Mesendoderm (in vitro differentiated cells): ENCODE measurements at regions not wholly inside any gene's neighbourhood (a gene's known extent, or its start where the extent isn't known, plus 50 kb on each side); places are given as distances from the start of the nearest gene placed in this dataset.
"Not testable (repeated sequence)": the region's sequence is repeated elsewhere in the genome, so short reads cannot be mapped to it uniquely, and the experiment has no call there.

Experiments
- DNase-seq: peaks from one replicate; pipeline ENCODE4 v3.0.0; 2013
- H2AK5ac ChIP-seq: 2 replicates; pipeline ENCODE4 v1.6.1; 2013; ENCODE audit warnings: low read length, inconsistent platforms
- H2BK120ac ChIP-seq: 2 replicates; pipeline ENCODE4 v1.6.1; 2013; ENCODE audit warnings: low read depth, mild to moderate bottlenecking, low read length, moderate library complexity, mixed read lengths
- H2BK15ac ChIP-seq: replicated peaks from 2 replicates; pipeline ENCODE4 v1.6.1; 2013; ENCODE audit warnings: low read depth, mild to moderate bottlenecking, moderate library complexity
- H2BK5ac ChIP-seq: 2 replicates; pipeline ENCODE4 v1.6.1; 2013; ENCODE audit warnings: low read length, inconsistent platforms
- H3K18ac ChIP-seq: 2 replicates; pipeline ENCODE4 v1.6.1; 2013; ENCODE audit warnings: mild to moderate bottlenecking, low read length, mixed read lengths
- H3K23ac ChIP-seq: one replicate; pipeline ENCODE4 v1.6.1; 2013; ENCODE audit warnings: low read length
- H3K27ac ChIP-seq: 2 replicates; pipeline ENCODE4 v1.5.1; 2013; ENCODE audit warnings: low read depth, mild to moderate bottlenecking, inconsistent platforms, low read length, moderate library complexity
- H3K27me3 ChIP-seq: 2 replicates; pipeline ENCODE4 v1.6.1; 2013; ENCODE audit warnings: low read length, control low read depth, mild to moderate bottlenecking, inconsistent platforms; ENCODE audit not compliant: insufficient read depth, poor library complexity
- H3K36me3 ChIP-seq: 2 replicates; pipeline ENCODE4 v1.6.1; 2013; ENCODE audit warnings: low read length, inconsistent platforms; ENCODE audit not compliant: control insufficient read depth, insufficient read depth
- H3K4ac ChIP-seq: one replicate; pipeline ENCODE4 v1.6.1; 2013; ENCODE audit warnings: low read depth, mild to moderate bottlenecking, low read length, moderate library complexity
- H3K4me1 ChIP-seq: 2 replicates; pipeline ENCODE4 v1.6.1; 2013; ENCODE audit warnings: low read depth, low read length, inconsistent platforms; ENCODE audit not compliant: control insufficient read depth
- H3K4me2 ChIP-seq: 2 replicates; pipeline ENCODE4 v1.6.1; 2013; ENCODE audit warnings: low read length
- H3K4me3 ChIP-seq: 2 replicates; pipeline ENCODE4 v1.5.1; 2013; ENCODE audit warnings: mild to moderate bottlenecking, low read length
- H3K56ac ChIP-seq: one replicate; pipeline ENCODE4 v1.6.1; 2013; ENCODE audit warnings: low read length
- H3K79me1 ChIP-seq: 2 replicates; pipeline ENCODE4 v1.6.1; 2013; ENCODE audit warnings: low read length, inconsistent platforms
- H3K79me2 ChIP-seq: 2 replicates; pipeline ENCODE4 v1.6.1; 2013; ENCODE audit warnings: mild to moderate bottlenecking, low read length; ENCODE audit not compliant: control insufficient read depth, insufficient read depth
- H3K9ac ChIP-seq: 2 replicates; pipeline ENCODE4 v1.6.1; 2013; ENCODE audit warnings: low read length, inconsistent platforms
- H4K5ac ChIP-seq: one replicate; pipeline ENCODE4 v1.6.1; 2013; ENCODE audit warnings: low read length
- H4K8ac ChIP-seq: one replicate; pipeline ENCODE4 v1.6.1; 2013; ENCODE audit warnings: low read depth, mild to moderate bottlenecking, control low read depth, low read length, moderate library complexity
- WGBS: extraction: QIAGEN DNeasy Blood & Tissue Kit; methylation state at CpG from one replicate; pipeline ENCODE4 v1.1.7; 2013; ENCODE audit warnings: low lambda C conversion rate, missing lambda C conversion rate; ENCODE audit not compliant: insufficient coverage; ENCODE audit errors: extremely low coverage; 5-methylcytosine and 5-hydroxymethylcytosine counted together

- Histone ChIP-seq H3K4ac (no peak overlapping the region), H3K4me3 (no peak overlapping the region), H3K4me1 (no peaks in the 10 kb centered on the region), H3K4me2 (no peak overlapping the region), H3K56ac (no peak overlapping the region), H2BK5ac (no peak overlapping the region), H3K18ac (no peak overlapping the region), H3K23ac (no peak overlapping the region), H2BK15ac (no peak overlapping the region), H3K36me3 (no peaks in the 10 kb centered on the region), H3K27me3 (no peaks in the 10 kb centered on the region), H4K8ac (no peak overlapping the region), H3K9ac (no peak overlapping the region), H2AK5ac (no peak overlapping the region), H2BK120ac (no peak overlapping the region), H3K79me2 (no peaks in the 10 kb centered on the region), H3K79me1 (no peaks in the 10 kb centered on the region), H4K5ac (no peak overlapping the region), H3K27ac (no peak overlapping the region)
- no CpG with 5 or more reads among the region's 2 CpGs for WGBS
- DNase-seq: no peak
These were observed 217.5 kb downstream of the TENT5A start for GRCh38 chr6:81534934-81535465.

GRCh38 chr6:81531869-81532561 is 220.5 kb downstream of the TENT5A start:
- H2AK5ac ChIP-seq: no peak overlapping the region
- no peak overlapping the region for H3K27ac ChIP-seq
- H3K56ac ChIP-seq: no peak overlapping the region
- H3K4ac ChIP-seq: no peak overlapping the region
- no peak overlapping the region for H4K8ac ChIP-seq
- H2BK15ac ChIP-seq: no peak overlapping the region
- no peak overlapping the region for H3K23ac ChIP-seq
- H3K18ac ChIP-seq: no peak overlapping the region
- WGBS: no CpG with 5 or more reads among the region's 3 CpGs
- no peak overlapping the region for H3K9ac ChIP-seq
- H3K4me3 ChIP-seq: no peak overlapping the region
- H3K4me1 ChIP-seq: no peaks in the 10 kb centered on the region
- no peaks in the 10 kb centered on the region for H3K79me2 ChIP-seq
- H3K4me2 ChIP-seq: no peak overlapping the region
- no peaks in the 10 kb centered on the region for H3K36me3 ChIP-seq
- no peak overlapping the region for H4K5ac ChIP-seq
- H3K79me1 ChIP-seq: no peaks in the 10 kb centered on the region
- no peak overlapping the region for H2BK5ac ChIP-seq
- no peak overlapping the region for H2BK120ac ChIP-seq
- H3K27me3 ChIP-seq: no peaks in the 10 kb centered on the region
- DNase-seq: peak; percentile 38

GRCh38 chr6:81517455-81517854 is 235.0 kb downstream of the TENT5A start:
- WGBS: no CpG with 5 or more reads among the region's 3 CpGs
- no peaks in the 10 kb centered on the region for H3K27me3 ChIP-seq

GRCh38 chr6:81515562-81516453 is 236.7 kb downstream of the TENT5A start:
- Histone ChIP-seq H3K27ac (no peak overlapping the region), H3K4me3 (no peak overlapping the region), H3K9ac (no peak overlapping the region), H2BK5ac (no peak overlapping the region), H3K79me2 (no peaks in the 10 kb centered on the region), H3K18ac (no peak overlapping the region), H4K8ac (no peak overlapping the region), H3K56ac (no peak overlapping the region), H3K36me3 (no peaks in the 10 kb centered on the region), H3K27me3 (no peaks in the 10 kb centered on the region), H3K4me1 (no peaks in the 10 kb centered on the region), H4K5ac (no peak overlapping the region), H2BK120ac (no peak overlapping the region), H2AK5ac (no peak overlapping the region), H3K79me1 (no peaks in the 10 kb centered on the region), H3K4ac (no peak overlapping the region), H3K4me2 (no peak overlapping the region), H2BK15ac (no peak overlapping the region), H3K23ac (no peak overlapping the region)
- no CpG with 5 or more reads among the region's 7 CpGs for WGBS
- no peak for DNase-seq

More at GRCh38 chr6:81517455-81517854, 235.0 kb downstream of the TENT5A start:
- H3K9ac ChIP-seq: no peak overlapping the region
- no peaks in the 10 kb centered on the region for H3K79me1 ChIP-seq
- H2BK120ac ChIP-seq: no peak overlapping the region
- H3K23ac ChIP-seq: no peak overlapping the region
- H3K4me1 ChIP-seq: no peaks in the 10 kb centered on the region
- no peaks in the 10 kb centered on the region for H3K79me2 ChIP-seq
- no peaks in the 10 kb centered on the region for H3K36me3 ChIP-seq
- H2AK5ac ChIP-seq: no peak overlapping the region
- no peak for DNase-seq
- no peak overlapping the region for H3K18ac ChIP-seq
- H2BK5ac ChIP-seq: no peak overlapping the region
- no peak overlapping the region for H3K4me2 ChIP-seq
- H3K56ac ChIP-seq: no peak overlapping the region
- H3K4me3 ChIP-seq: no peak overlapping the region
- H4K8ac ChIP-seq: no peak overlapping the region
- H3K27ac ChIP-seq: no peak overlapping the region
- no peak overlapping the region for H3K4ac ChIP-seq
- H4K5ac ChIP-seq: no peak overlapping the region
- H2BK15ac ChIP-seq: no peak overlapping the region

- H4K5ac ChIP-seq, H3K27me3 ChIP-seq, H3K4me3 ChIP-seq, H3K9ac ChIP-seq, H3K79me1 ChIP-seq, H2BK5ac ChIP-seq, H3K4ac ChIP-seq, H3K56ac ChIP-seq, H3K27ac ChIP-seq, H2AK5ac ChIP-seq, H4K8ac ChIP-seq, H2BK120ac ChIP-seq, H3K79me2 ChIP-seq, H3K4me1 ChIP-seq, DNase-seq, H3K36me3 ChIP-seq, H3K4me2 ChIP-seq, H3K23ac ChIP-seq, H2BK15ac ChIP-seq, H3K18ac ChIP-seq: not testable (repeated sequence)
- WGBS: no CpG with 5 or more reads among the region's 4 CpGs
These were observed 238.3 kb downstream of the TENT5A start for GRCh38 chr6:81514195-81514594.
